Stimulated activated naive CD4-positive, alpha-beta T cell (primary cell): ENCODE measurements at regions not wholly inside any gene's neighbourhood (a gene's known extent, or its start where the extent isn't known, plus 50 kb on each side); places are given as distances from the start of the nearest gene placed in this dataset.
"Not testable (repeated sequence)": the region's sequence is repeated elsewhere in the genome, so short reads cannot be mapped to it uniquely, and the experiment has no call there.

ENCODE experiments used
- DNase-seq, 6 experiments: peaks; one replicate each; lab custom pipeline; 2025; lab: John Stamatoyannopoulos, UW

- no peak for DNase-seq
These were observed 336.6 kb downstream of the DSC3 start for GRCh38 chr18:30705943-30706342.

GRCh38 chr18:30698571-30698970 is 344.0 kb downstream of the DSC3 start:
- no peak for DNase-seq

- no peak for DNase-seq
These were observed 346.3 kb downstream of the DSC3 start for GRCh38 chr18:30696201-30696600.

GRCh38 chr18:30694773-30695172 is 347.8 kb downstream of the DSC3 start:
- DNase-seq = no peak

- no peak for DNase-seq
These were observed 353.3 kb downstream of the DSC3 start for GRCh38 chr18:30689216-30689615.

GRCh38 chr18:30687501-30687900 is 355.0 kb downstream of the DSC3 start:
- DNase-seq = no peak

GRCh38 chr18:30684825-30685481 is 357.6 kb downstream of the DSC3 start:
- DNase-seq = no peak

GRCh38 chr18:30683836-30684235 is 358.7 kb downstream of the DSC3 start:
- DNase-seq = no peak

GRCh38 chr18:30682672-30683071 is 359.9 kb downstream of the DSC3 start:
- no peak for DNase-seq

GRCh38 chr18:30679285-30679930 is 363.1 kb downstream of the DSC3 start:
- DNase-seq = no peak

GRCh38 chr18:30677813-30678212 is 364.7 kb downstream of the DSC3 start:
- not testable (repeated sequence) for DNase-seq

GRCh38 chr18:30676053-30676480 is 366.5 kb downstream of the DSC3 start:
- DNase-seq = no peak

GRCh38 chr18:30675493-30675892 is 367.0 kb downstream of the DSC3 start:
- DNase-seq = no peak

GRCh38 chr18:30675072-30675471 is 367.5 kb downstream of the DSC3 start:
- DNase-seq = no peak

GRCh38 chr18:30674596-30674995 is 367.9 kb downstream of the DSC3 start:
- no peak for DNase-seq

- not testable (repeated sequence) for DNase-seq
These were observed 370.1 kb downstream of the DSC3 start for GRCh38 chr18:30672439-30672838.

GRCh38 chr18:30658306-30658705 is 384.2 kb downstream of the DSC3 start:
- DNase-seq = no peak

- DNase-seq = no peak
These were observed 390.2 kb downstream of the DSC3 start for GRCh38 chr18:30652387-30652786.

GRCh38 chr18:30650499-30650898 is 392.0 kb downstream of the DSC3 start:
- DNase-seq = no peak

- DNase-seq = no peak
These were observed 398.4 kb downstream of the DSC3 start for GRCh38 chr18:30644158-30644557.

GRCh38 chr18:30639361-30639760 is 403.2 kb downstream of the DSC3 start:
- DNase-seq = no peak

GRCh38 chr18:30634249-30634648 is 408.3 kb downstream of the DSC3 start:
- no peak for DNase-seq

- DNase-seq = no peak
These were observed 410.4 kb downstream of the DSC3 start for GRCh38 chr18:30632071-30632698.
